Activated T-cell treated with anti-CD3 and anti-CD28 coated beads, Interleukin-2, amount 50 U/mL, for 1 hour (primary cell): ENCODE measurements at regions not wholly inside any gene's neighbourhood (a gene's known extent, or its start where the extent isn't known, plus 50 kb on each side); places are given as distances from the start of the nearest gene placed in this dataset.

Experiments
- DNase-seq: peaks from one replicate; pipeline ENCODE4 v3.0.0-alpha.2; 2020

GRCh38 chr9:118423021-118423420 is 718.8 kb downstream of the TLR4 start:
- no peak for DNase-seq

GRCh38 chr9:118423721-118424120 is 719.5 kb downstream of the TLR4 start:
- no peak for DNase-seq

GRCh38 chr9:118426772-118427171 is 722.6 kb downstream of the TLR4 start:
- no peak for DNase-seq

- DNase-seq, result no peak
These were observed 734.6 kb downstream of the TLR4 start for GRCh38 chr9:118438810-118439209.

- DNase-seq, result no peak
These were observed 735.2 kb downstream of the TLR4 start for GRCh38 chr9:118439441-118439840.

- no peak for DNase-seq
These were observed 740.2 kb downstream of the TLR4 start for GRCh38 chr9:118444403-118444802.

GRCh38 chr9:118446943-118447639 is 742.9 kb downstream of the TLR4 start:
- DNase-seq, result no peak

GRCh38 chr9:118449554-118449953 is 745.4 kb downstream of the TLR4 start:
- DNase-seq, result no peak

- DNase-seq, result no peak
These were observed 751.1 kb downstream of the TLR4 start for GRCh38 chr9:118455259-118455658.

GRCh38 chr9:118455788-118456187 is 751.6 kb downstream of the TLR4 start:
- DNase-seq, result no peak

GRCh38 chr9:118457171-118458000 is 753.2 kb downstream of the TLR4 start:
- DNase-seq, result no peak

GRCh38 chr9:118459913-118460312 is 755.7 kb downstream of the TLR4 start:
- no peak for DNase-seq

- no peak for DNase-seq
These were observed 759.2 kb downstream of the TLR4 start for GRCh38 chr9:118463419-118463818.

- DNase-seq, result no peak
These were observed 769.3 kb downstream of the TLR4 start for GRCh38 chr9:118473521-118473920.

- DNase-seq, result no peak
These were observed 774.5 kb downstream of the TLR4 start for GRCh38 chr9:118478752-118479151.

- DNase-seq, result no peak
These were observed 778.1 kb downstream of the TLR4 start for GRCh38 chr9:118482306-118482705.

- no peak for DNase-seq
These were observed 779.5 kb downstream of the TLR4 start for GRCh38 chr9:118483677-118484076.

- DNase-seq, result no peak
These were observed 799.0 kb downstream of the TLR4 start for GRCh38 chr9:118503236-118503635.

- DNase-seq, result no peak
These were observed 806.5 kb downstream of the TLR4 start for GRCh38 chr9:118510711-118511110.

- DNase-seq, result no peak
These were observed 811.7 kb downstream of the TLR4 start for GRCh38 chr9:118515947-118516346.

- no peak for DNase-seq
These were observed 817.1 kb downstream of the TLR4 start for GRCh38 chr9:118521261-118521660.

GRCh38 chr9:118522093-118523028 is 818.2 kb downstream of the TLR4 start:
- DNase-seq, result no peak

- DNase-seq, result no peak
These were observed 823.1 kb downstream of the TLR4 start for GRCh38 chr9:118527261-118527660.
